ENCODE measurements at regions not wholly inside any gene's neighbourhood (a gene's known extent, or its start where the extent isn't known, plus 50 kb on each side); places are given as distances from the start of the nearest gene placed in this dataset.

- no peak for TF ChIP-seq REST (IDR thresholded peaks at IDR 0.05; ENCODE audit: unreplicated experiment)
- TF ChIP-seq ETS1 (IDR thresholded peaks at IDR 0.05): no peak
- no peak for TF ChIP-seq ZNF114 (CRISPR knock-in tag; IDR thresholded peaks at IDR 0.05)
- no peak for TF ChIP-seq EZH2phosphoT487 (IDR thresholded peaks at IDR 0.05; ENCODE audit: unreplicated experiment)
These were observed 618.8 kb downstream of the HINT1 start (continued) for GRCh38 chr5:130546211-130546610.

- ATAC-seq: no peak
- no peaks in the 10 kb centered on the region for H3F3A ChIP-seq (replicated peaks; ENCODE audit: low read depth)
- no peaks in the 10 kb centered on the region for H4K20me1 ChIP-seq (replicated peaks; ENCODE audit: insufficient read depth)
- H3K9me2 ChIP-seq (ENCODE audit: insufficient read depth): 0 out of 2 replicates have a peak, but pooled peaks cover 12% of the 10 kb centered on the region
- Mint-ChIP-seq H3K9me3 (peaks cover 47% of the 10 kb centered on the region), H3K27me3 (ENCODE audit: insufficient read depth, low read depth, poor library complexity) (no peaks in the 10 kb centered on the region), H3K4me3 (no peak overlapping the region), H3K27ac (no peak overlapping the region), H3K36me3 (ENCODE audit: low read depth) (peaks cover 19% of the 10 kb centered on the region), H3K4me1 (peaks cover 2% of the 10 kb centered on the region; the same call in 2 of the 3 replicates)
- no peaks in the 10 kb centered on the region for H3K36me3 ChIP-seq (ENCODE audit: insufficient read depth)
- H3K4me3 ChIP-seq: no peak overlapping the region
- H3K4me1 ChIP-seq (ENCODE audit: insufficient read depth): no peaks in the 10 kb centered on the region
- no peak overlapping the region for H3K4me2 ChIP-seq
- no peaks in the 10 kb centered on the region for H3K27me3 ChIP-seq (ENCODE audit: insufficient read depth)
- no peak overlapping the region for H3K27ac ChIP-seq (ENCODE audit: low read depth)
- H2AFZ ChIP-seq: no peak overlapping the region
- no peak for DNase-seq (ENCODE audit: low spot score)
- no peaks in the 10 kb centered on the region for H3K79me2 ChIP-seq (replicated peaks; ENCODE audit: insufficient read depth)
- TF ChIP-seq POLR2AphosphoS5 (IDR thresholded peaks at IDR 0.05; ENCODE audit: low read depth) (no peak), ETS1 (IDR thresholded peaks at IDR 0.05) (no peak), STAT1 (IDR thresholded peaks at IDR 0.05; ENCODE audit: unreplicated experiment) (no peak), EZH2 (IDR thresholded peaks at IDR 0.05; ENCODE audit: low read depth, unreplicated experiment) (no peak), JUNB (IDR thresholded peaks at IDR 0.05; ENCODE audit: unreplicated experiment) (no peak), EZH2phosphoT487 (IDR thresholded peaks at IDR 0.05; ENCODE audit: unreplicated experiment) (no peak), CTCF (conservative IDR thresholded peaks at IDR 0.05; ENCODE audit: low read depth in 2 of 2) (no peak), CREB1 (CRISPR knock-in tag; IDR thresholded peaks at IDR 0.05; ENCODE audit: low read depth) (no peak), REST (IDR thresholded peaks at IDR 0.05; ENCODE audit: unreplicated experiment) (no peak), ZNF331 (CRISPR knock-in tag; IDR thresholded peaks at IDR 0.05; ENCODE audit: low read depth) (no peak), NANOG (IDR thresholded peaks at IDR 0.05; ENCODE audit: borderline replicate concordance) (no peak)
These were observed 619.8 kb downstream of the HINT1 start for GRCh38 chr5:130545291-130545690.

Measured in GM23338 (cell line).